CD4-positive, alpha-beta T cell treated with Interferon alpha-2 for 1 hour (primary cell): ENCODE measurements at regions not wholly inside any gene's neighbourhood (a gene's known extent, or its start where the extent isn't known, plus 50 kb on each side); places are given as distances from the start of the nearest gene placed in this dataset.

Experiments
- DNase-seq, 2 donors: peaks; one replicate each; pipeline ENCODE4 v3.0.0-alpha.2; 2020 to 2022

DNA sequence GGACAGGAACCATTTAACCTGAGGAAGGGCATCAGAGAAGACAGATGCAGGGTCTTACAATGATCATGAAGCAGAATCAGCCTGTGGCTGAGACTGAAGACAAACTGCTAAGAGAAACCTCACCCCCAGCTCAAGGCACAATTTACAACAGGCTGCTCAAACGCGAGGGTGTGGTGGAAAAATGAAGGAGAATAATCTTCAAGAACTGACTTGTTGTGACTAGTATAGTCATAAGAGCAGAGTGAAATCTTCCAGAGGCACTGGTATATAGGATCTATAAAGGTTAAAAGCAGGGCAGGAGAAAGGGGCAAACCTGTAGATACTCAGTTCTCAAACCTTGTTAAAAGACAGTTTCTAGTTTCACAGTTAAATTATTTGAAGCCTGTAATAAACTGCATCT lies 1155.8 kb upstream of the TMEFF2 start:
- DNase-seq, result no peak

DNA sequence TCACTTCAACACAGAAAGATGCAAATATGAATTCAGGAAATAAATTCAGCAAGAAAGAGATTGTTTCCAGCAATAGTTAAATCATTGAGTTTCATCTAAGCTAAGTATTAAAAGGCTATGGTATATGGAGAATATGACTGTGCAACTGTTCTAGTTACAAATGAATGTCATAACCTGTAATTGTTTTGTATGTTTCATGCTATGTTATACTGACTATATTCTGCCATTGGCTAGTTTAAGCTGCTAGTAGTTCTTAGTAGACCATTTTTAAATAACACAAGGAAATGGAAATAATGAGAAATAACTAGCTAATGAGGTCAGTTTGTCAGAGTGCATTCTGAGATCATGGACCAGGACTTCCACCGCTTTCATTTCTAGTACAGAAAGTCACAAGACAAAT lies 1154.9 kb upstream of the TMEFF2 start:
- no peak for DNase-seq

- DNase-seq, result no peak
Measured at GRCh38 chr2:193348055-193348454, 1153.3 kb upstream of the TMEFF2 start.

DNA sequence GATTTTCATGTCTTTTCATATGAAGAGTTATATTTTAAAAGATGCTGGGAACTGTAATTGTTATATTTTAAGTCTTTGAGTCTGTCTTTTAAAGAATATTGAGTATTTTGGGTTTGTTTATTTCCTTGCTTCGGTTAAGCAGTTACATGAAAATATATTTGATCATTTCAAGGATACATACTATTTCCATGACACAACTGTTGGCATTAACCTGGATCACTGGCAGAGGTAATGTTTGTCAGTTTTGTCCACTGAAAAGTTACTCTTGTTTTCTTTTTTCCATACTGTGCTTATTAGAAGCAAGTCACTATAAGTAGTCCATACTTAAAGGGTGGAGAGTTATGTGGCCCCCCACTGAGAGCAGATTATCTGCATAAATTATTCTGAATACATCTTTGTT lies 1142.0 kb upstream of the TMEFF2 start:
- DNase-seq, result no peak

- no peak for DNase-seq
Measured at GRCh38 chr2:193334401-193334800, 1139.7 kb upstream of the TMEFF2 start.

DNA sequence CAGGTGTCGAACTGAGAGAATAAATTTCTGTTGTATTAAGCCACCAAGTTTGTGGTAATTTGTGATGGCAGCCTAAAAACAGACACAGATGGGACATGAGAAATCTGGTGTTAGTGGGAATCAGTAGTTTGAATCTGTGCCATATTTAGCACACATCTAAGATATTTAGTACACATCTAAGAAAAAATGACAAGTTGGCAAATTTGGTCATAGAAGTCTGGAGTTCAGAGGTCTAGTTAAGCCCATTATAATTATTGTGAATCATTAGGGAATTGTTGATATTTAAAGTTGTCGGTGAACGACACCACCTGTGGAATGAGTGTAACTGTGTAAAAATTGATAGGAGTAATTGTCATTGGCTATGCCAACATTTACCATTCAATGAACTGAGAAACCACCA lies 1138.8 kb upstream of the TMEFF2 start:
- no peak for DNase-seq

DNA sequence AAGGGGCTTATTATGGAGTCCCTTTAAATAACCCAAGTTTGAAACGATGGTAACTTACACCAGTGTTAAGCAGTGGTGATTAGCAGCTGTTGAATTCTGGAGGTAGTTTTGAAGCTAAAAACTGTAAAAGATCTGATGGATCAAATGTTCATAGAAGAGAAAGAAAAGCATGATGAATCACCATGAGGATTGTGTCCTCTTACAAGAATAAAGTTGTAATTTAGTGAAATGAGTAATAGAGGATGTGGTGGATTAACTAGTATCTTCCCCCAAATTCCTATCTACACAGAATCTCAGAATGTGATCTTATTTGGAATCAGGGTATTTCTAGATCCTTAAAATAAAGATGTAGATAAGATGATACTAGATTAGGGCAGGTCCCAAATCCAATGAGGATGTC lies 1138.2 kb upstream of the TMEFF2 start:
- DNase-seq, result no peak

DNA sequence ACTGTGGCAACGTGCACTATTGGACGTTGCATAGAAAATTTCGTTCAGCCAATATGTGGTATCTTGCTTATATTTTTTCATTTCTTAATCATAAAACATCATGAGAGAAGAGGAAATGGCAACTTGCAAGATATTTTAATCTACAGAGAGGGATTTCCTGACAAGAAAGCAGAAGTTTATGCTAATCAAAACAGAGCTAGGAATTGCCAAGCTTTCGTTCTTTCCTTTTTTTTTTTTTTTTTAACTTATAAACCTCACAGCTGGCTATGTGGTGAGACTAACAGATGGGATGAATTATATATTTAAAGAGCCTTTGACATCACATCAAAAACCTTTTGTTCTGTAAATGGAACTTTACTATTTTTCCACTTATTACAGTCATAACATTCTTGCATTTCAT lies 1136.9 kb upstream of the TMEFF2 start:
- no peak for DNase-seq

- DNase-seq, result no peak
Measured at GRCh38 chr2:193326296-193326695, 1131.6 kb upstream of the TMEFF2 start.

GRCh38 chr2:193315428-193316091 lies 1120.8 kb upstream of the TMEFF2 start:
- DNase-seq, result no peak

DNA sequence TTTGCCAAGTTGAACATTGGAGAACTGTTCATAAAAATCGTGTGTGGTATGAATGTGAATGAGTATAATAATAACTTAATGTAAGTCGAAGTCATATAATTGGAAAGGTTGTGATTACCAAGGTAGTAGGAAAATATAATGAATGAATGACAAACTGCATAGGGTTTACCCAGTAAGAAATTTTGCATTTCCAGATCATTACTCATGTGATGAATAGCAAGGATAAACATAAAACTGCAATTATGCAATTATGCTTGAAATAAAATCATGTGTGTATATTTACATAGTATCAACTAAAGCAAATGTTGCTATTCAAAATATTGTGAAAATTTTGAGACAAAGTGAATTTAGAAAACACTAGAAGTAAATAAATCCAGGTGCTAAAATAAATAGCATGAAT lies 1108.7 kb upstream of the TMEFF2 start:
- no peak for DNase-seq

DNA sequence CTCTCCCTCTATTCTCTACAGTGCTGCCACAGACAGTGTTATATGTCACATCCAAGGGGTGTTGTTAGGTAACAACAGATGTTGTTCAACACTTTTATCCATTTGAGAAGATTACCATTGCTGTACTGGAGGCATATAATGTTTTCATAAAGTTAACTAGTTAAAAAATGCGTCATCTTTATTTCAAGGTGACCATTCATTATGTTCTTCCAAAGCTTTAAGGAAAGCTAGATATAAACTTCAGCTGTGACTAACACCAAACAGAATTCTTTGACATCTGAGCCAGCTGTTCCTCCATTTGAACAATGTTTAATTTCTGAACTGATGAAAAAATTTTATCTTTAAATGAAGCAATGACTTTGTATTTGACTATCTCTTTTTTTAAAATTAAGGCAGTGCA lies 1099.6 kb upstream of the TMEFF2 start:
- DNase-seq, result no peak

DNA sequence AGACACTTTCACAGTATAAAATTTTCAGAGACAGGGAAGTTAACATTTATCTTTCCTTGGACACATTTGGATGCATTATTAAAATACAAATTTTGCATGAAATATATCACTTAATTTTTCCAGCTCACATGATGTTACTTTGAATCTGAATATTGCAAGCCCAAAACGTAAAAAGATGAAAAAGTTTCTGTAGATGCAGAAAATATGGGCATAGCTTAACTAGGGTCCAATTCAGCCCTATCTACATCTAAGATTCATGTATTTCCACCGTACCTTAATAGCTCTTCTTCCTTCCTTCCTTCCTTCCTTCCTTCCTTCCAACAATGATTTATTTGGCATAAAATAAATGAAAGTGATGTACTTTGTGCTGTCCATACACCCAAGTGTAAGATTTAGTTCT lies 1084.6 kb upstream of the TMEFF2 start:
- no peak for DNase-seq

GRCh38 chr2:193276988-193277387 lies 1082.3 kb upstream of the TMEFF2 start:
- no peak for DNase-seq

DNA sequence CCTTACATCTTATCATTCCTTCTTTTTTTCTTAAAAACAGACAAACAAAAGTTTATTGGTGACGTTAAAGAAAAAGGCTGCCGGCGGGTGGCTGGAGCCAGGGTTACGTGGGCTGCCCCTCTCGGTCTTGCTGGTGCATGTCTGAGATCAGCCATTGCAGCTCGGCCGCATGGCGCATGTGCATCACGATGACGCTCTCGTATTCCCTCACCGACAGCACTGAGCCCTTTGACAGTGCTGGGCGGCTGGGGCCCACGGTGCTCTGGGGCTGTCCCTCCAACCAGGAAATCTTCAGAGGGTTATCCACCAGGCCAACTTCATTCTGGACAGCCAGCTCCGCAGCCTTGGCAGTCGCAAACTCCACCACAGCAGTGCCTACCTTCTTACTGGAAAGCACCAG lies 1081.8 kb upstream of the TMEFF2 start:
- no peak for DNase-seq

GRCh38 chr2:193276069-193276468 lies 1081.3 kb upstream of the TMEFF2 start:
- DNase-seq, result no peak

DNA sequence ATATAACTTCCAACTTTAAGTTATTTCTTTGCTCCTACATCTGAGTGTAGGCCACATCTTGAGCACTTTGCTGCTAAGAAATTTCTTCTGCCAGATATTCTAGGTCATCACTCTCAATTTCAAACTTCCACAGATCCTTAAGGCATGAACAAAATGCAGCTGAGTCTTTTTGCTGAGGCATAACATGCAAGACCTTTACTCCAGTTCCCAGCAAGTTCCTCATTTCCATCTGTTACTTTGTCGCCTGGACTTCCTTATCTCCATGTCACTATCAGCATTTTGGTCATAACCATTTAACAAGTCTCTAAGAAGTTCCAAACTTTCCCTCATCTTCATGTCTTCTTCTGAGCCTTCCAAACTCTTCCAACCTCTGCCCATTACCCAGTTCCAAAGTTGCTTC lies 1077.3 kb upstream of the TMEFF2 start:
- DNase-seq, result no peak

DNA sequence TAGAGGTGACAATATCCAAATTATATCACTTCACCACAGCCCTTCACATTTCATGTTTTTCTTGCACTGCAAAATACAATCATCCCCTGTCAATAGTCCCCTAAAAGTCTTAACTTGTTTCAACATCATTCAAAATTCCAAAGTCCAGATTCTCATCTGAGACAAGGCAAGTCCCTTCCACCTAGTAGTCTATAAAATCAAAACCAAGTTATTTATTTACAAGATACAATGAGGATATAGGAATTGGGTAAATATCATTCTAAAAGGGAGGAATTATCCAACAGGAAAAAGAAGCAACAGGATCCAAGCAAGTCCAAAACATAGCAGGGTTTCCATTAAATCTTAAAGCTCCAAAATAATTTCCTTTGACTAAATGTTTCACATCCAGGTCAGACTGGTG lies 1076.1 kb upstream of the TMEFF2 start:
- no peak for DNase-seq

DNA sequence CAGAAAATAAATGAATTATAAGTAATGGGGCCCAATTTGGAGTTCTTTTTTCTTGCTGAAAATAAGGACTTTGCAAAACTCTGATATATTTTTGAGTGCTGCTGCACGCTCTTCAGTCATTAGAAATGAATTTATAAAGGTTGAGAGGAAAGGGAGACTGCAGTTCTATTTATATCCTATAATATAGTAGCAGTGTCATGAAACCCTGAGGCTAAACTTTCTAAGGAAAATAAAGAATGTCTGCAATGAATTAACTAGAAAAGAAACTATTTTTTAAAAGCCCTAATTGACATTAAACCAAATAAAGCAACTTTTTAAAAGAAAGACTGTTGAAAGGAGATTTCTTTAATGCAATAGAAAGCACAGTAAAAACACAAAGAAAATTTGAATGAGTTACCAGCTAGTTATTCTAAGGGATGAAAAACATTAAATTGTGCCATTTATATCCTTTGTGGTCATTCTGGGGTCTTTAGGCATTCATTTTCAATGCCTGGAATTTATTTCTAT lies 1072.8 kb upstream of the TMEFF2 start:
- no peak for DNase-seq

DNA sequence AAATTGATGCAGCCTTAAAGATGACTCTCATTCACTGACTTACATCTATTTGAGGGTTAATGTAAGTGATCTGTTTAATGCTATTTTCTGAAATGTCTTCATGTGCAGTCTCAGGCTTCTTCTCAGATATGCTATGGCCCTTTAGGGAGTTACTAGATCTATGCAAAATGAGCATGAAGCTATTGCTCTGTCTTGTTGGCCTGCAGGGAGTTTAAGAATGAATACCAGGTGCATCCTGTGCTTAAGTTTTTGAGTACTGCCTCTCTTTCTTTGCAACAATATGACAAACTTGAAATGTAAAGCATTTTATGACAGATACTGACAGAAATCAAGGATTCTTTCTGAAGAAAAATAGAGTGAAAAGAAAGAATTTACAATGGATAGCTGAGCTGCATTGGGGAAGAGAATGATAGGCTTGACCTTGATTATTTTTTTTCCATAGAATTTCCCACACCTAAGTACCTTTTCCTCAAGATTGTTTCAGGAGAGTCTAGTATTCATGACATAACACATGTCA lies 1058.3 kb upstream of the TMEFF2 start:
- no peak for DNase-seq

DNA sequence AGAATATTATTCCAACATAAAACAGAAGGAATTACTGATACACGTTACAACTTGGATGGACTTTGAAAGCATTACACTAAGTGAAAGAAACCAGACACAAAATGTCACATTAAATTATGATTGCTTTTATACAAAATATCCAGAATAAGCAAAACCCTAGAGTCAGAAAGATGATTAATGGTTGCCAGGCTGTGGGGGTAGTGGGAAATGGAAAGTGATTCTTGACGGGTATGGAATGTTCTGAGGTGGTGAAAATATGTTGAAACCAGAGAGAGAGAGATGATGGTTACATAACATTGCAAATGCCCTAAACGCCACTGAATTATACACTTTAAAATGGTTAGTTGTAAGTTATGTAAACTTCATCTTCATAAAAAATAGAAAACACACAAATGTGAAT lies 1057.2 kb upstream of the TMEFF2 start:
- DNase-seq, result no peak

DNA sequence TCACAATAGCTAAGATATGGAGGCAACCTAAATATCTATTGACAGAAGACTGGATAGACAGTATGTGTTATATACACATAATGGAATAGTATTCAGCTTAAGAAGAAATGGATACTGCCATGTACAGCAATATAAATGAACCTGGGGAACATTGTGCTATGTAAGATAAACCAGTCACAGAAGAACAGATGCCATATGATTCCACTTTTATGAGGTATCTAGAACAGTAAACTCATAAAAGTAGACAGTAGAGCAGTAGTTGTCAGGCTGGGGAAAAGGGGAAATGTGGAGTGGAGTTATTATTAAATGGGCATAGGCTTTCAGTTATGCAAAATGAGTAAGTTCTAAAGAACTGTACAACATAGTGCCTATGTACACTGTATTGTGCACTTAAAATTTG lies 1055.7 kb upstream of the TMEFF2 start:
- no peak for DNase-seq

GRCh38 chr2:193240752-193241151 lies 1046.0 kb upstream of the TMEFF2 start:
- DNase-seq, result no peak

- no peak for DNase-seq
Measured at GRCh38 chr2:193231634-193232033, 1036.9 kb upstream of the TMEFF2 start.

- no peak for DNase-seq
Measured at GRCh38 chr2:193228276-193228675, 1033.5 kb upstream of the TMEFF2 start.
